ENCODE measurements at regions not wholly inside any gene's neighbourhood (a gene's known extent, or its start where the extent isn't known, plus 50 kb on each side); places are given as distances from the start of the nearest gene placed in this dataset.

DNA sequence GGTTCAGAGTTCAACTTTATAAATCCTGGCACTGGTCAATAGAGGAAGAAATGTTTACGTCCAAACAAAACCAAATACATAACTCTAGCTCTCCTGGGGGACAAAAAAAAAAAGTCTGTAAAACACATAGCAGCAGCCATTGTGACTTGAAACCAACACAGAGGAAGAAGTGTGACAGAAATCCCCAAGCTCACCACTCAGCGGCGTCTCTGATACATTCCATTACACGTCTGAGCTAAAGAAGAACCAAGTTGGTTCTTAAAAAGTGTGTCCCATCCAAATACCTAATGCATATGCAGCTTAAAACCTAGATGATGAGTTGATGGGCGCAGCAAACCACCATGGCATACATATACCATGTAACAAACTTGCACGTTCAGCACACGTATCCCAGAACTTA is 58.3 kb upstream of the NANOS1 start:
- Histone ChIP-seq H3K4me2 (no peak overlapping the region), H3K27ac (no peak overlapping the region), H3K4me3 (no peak overlapping the region), H4K20me1 (ENCODE audit: low read depth) (no peaks in the 10 kb centered on the region), H3K36me3 (no peaks in the 10 kb centered on the region), H3K27me3 (no peaks in the 10 kb centered on the region), H3K79me2 (ENCODE audit: low read depth) (no peaks in the 10 kb centered on the region), H3K9ac (no peak overlapping the region), H3K9me3 (ENCODE audit: low read depth) (no peaks in the 10 kb centered on the region), H2AFZ (replicated peaks) (no peak overlapping the region), H3F3A (ENCODE audit: low read depth) (peaks cover under 1% of the 10 kb centered on the region), H3K4me1 (peaks cover 1% of the 10 kb centered on the region)
- H3K9me3 Mint-ChIP-seq, result peaks cover 5% of the 10 kb centered on the region
- no peak for DNase-seq (ENCODE audit: low spot score)
- peaks cover 5% of the 10 kb centered on the region for H3K4me1 Mint-ChIP-seq
- no peaks in the 10 kb centered on the region for H3K36me3 Mint-ChIP-seq
- no peak overlapping the region for H3K4me3 Mint-ChIP-seq
- TF ChIP-seq EZH2phosphoT487 (IDR thresholded peaks at IDR 0.05), result no peak
- no peak for TF ChIP-seq EZH2 (IDR thresholded peaks at IDR 0.05)
- TF ChIP-seq, protein P1, sequence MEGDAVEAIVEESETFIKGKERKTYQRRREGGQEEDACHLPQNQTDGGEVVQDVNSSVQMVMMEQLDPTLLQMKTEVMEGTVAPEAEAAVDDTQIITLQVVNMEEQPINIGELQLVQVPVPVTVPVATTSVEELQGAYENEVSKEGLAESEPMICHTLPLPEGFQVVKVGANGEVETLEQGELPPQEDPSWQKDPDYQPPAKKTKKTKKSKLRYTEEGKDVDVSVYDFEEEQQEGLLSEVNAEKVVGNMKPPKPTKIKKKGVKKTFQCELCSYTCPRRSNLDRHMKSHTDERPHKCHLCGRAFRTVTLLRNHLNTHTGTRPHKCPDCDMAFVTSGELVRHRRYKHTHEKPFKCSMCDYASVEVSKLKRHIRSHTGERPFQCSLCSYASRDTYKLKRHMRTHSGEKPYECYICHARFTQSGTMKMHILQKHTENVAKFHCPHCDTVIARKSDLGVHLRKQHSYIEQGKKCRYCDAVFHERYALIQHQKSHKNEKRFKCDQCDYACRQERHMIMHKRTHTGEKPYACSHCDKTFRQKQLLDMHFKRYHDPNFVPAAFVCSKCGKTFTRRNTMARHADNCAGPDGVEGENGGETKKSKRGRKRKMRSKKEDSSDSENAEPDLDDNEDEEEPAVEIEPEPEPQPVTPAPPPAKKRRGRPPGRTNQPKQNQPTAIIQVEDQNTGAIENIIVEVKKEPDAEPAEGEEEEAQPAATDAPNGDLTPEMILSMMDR (IDR thresholded peaks at IDR 0.05), result no peak
- peaks cover 2% of the 10 kb centered on the region for H3K27me3 Mint-ChIP-seq (ENCODE audit: insufficient read depth, low read depth)
- H3K27ac Mint-ChIP-seq, result no peak overlapping the region

- Histone ChIP-seq H2AFZ (replicated peaks) (no peak overlapping the region), H3K4me1 (no peaks in the 10 kb centered on the region), H3K4me2 (no peak overlapping the region), H3K9me3 (ENCODE audit: low read depth) (no peaks in the 10 kb centered on the region), H3K27ac (no peak overlapping the region), H3F3A (ENCODE audit: low read depth) (no peaks in the 10 kb centered on the region), H3K27me3 (no peaks in the 10 kb centered on the region), H3K9ac (no peak overlapping the region), H3K79me2 (ENCODE audit: low read depth) (no peaks in the 10 kb centered on the region), H4K20me1 (ENCODE audit: low read depth) (no peaks in the 10 kb centered on the region), H3K36me3 (no peaks in the 10 kb centered on the region), H3K4me3 (no peak overlapping the region)
- no peak overlapping the region for H3K27ac Mint-ChIP-seq
- no peaks in the 10 kb centered on the region for H3K36me3 Mint-ChIP-seq
- H3K4me3 Mint-ChIP-seq, result no peak overlapping the region
- peaks cover 2% of the 10 kb centered on the region for H3K27me3 Mint-ChIP-seq (ENCODE audit: insufficient read depth, low read depth)
- peaks cover 5% of the 10 kb centered on the region for H3K9me3 Mint-ChIP-seq
- TF ChIP-seq EZH2phosphoT487 (IDR thresholded peaks at IDR 0.05), result no peak
- TF ChIP-seq EZH2 (IDR thresholded peaks at IDR 0.05), result no peak
- TF ChIP-seq, protein P1 (IDR thresholded peaks at IDR 0.05), result no peak
- H3K4me1 Mint-ChIP-seq, result peaks cover 1% of the 10 kb centered on the region
- no peak for DNase-seq (ENCODE audit: low spot score)
Observed at GRCh38 chr10:118971876-118972275, 57.6 kb upstream of the NANOS1 start.

DNA sequence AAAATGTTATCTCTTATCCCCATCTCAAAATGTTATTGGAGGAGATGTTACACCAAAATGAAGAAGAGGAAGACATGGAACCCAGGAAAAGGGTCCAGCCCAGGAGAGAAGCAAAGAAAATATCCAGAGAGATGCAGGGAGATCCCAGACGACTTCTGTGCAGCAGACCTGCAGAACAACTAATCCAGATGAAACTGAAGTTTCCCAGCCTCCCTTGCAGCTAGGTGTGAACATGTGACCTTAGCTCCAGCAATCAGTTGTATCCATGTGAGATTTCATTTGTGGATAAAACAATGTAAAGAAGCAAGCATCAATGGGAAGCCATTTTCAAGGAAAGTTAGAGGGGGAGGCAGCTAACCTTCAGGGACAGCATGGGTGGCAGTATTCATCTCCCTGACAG is 55.8 kb upstream of the NANOS1 start:
- Histone ChIP-seq H3K9ac (no peak overlapping the region), H4K20me1 (ENCODE audit: low read depth) (no peaks in the 10 kb centered on the region), H3K4me3 (no peak overlapping the region), H3K79me2 (ENCODE audit: low read depth) (no peaks in the 10 kb centered on the region), H3F3A (ENCODE audit: low read depth) (no peaks in the 10 kb centered on the region), H2AFZ (replicated peaks) (no peak overlapping the region), H3K27me3 (no peaks in the 10 kb centered on the region), H3K27ac (no peak overlapping the region), H3K36me3 (no peaks in the 10 kb centered on the region), H3K4me1 (no peaks in the 10 kb centered on the region), H3K4me2 (no peak overlapping the region), H3K9me3 (ENCODE audit: low read depth) (no peaks in the 10 kb centered on the region)
- no peak overlapping the region for H3K4me3 Mint-ChIP-seq
- TF ChIP-seq EZH2 (IDR thresholded peaks at IDR 0.05), result no peak
- TF ChIP-seq, protein P1 (IDR thresholded peaks at IDR 0.05), result no peak
- TF ChIP-seq EZH2phosphoT487 (IDR thresholded peaks at IDR 0.05), result no peak
- H3K4me1 Mint-ChIP-seq, result no peaks in the 10 kb centered on the region
- DNase-seq (ENCODE audit: low spot score), result no peak
- peaks cover 7% of the 10 kb centered on the region for H3K27me3 Mint-ChIP-seq (ENCODE audit: insufficient read depth, low read depth)
- H3K27ac Mint-ChIP-seq, result no peak overlapping the region
- peaks cover 5% of the 10 kb centered on the region for H3K9me3 Mint-ChIP-seq
- no peaks in the 10 kb centered on the region for H3K36me3 Mint-ChIP-seq
